Neuronal stem cell (in vitro differentiated cells): ENCODE measurements at regions not wholly inside any gene's neighbourhood (a gene's known extent, or its start where the extent isn't known, plus 50 kb on each side); places are given as distances from the start of the nearest gene placed in this dataset.
A peak's percentile ranks its signal among the peaks of the same experiment; 100 is the strongest.

Source experiments
- DNase-seq: peaks from one replicate; pipeline ENCODE4 v3.0.0-alpha.2; 2013; ENCODE audit warnings: low spot score
- H2AFZ ChIP-seq: one replicate; pipeline ENCODE4 v1.6.1; 2013; ENCODE audit warnings: mild to moderate bottlenecking, low read length, inconsistent platforms
- H2AK5ac ChIP-seq: 2 replicates; pipeline ENCODE4 v1.6.1; 2013; ENCODE audit warnings: low read depth, mild to moderate bottlenecking, inconsistent platforms, low read length, moderate library complexity, mixed read lengths
- H2BK120ac ChIP-seq: 2 replicates; pipeline ENCODE4 v1.6.1; 2013; ENCODE audit warnings: low read depth, mild to moderate bottlenecking, inconsistent platforms, low read length, moderate library complexity, mixed read lengths
- H2BK12ac ChIP-seq: one replicate; pipeline ENCODE4 v1.6.1; 2013; ENCODE audit warnings: low read length, inconsistent platforms
- H2BK15ac ChIP-seq: 2 replicates; pipeline ENCODE4 v1.6.1; 2013; ENCODE audit warnings: mild to moderate bottlenecking, low read length, inconsistent platforms, mixed read lengths
- H2BK5ac ChIP-seq: one replicate; pipeline ENCODE4 v1.6.1; 2013; ENCODE audit warnings: inconsistent platforms, mild to moderate bottlenecking, low read length, moderate library complexity
- H3K14ac ChIP-seq: one replicate; pipeline ENCODE4 v1.6.1; 2013; ENCODE audit warnings: low read length, inconsistent platforms
- H3K18ac ChIP-seq: 2 replicates; pipeline ENCODE4 v1.6.1; 2013; ENCODE audit warnings: low read length, inconsistent platforms
- H3K23ac ChIP-seq: 2 replicates; pipeline ENCODE4 v1.6.1; 2013; ENCODE audit warnings: low read depth, mild to moderate bottlenecking, mixed read lengths, low read length, inconsistent platforms; ENCODE audit not compliant: poor library complexity
- H3K27ac ChIP-seq: replicated peaks from 3 replicates; pipeline ENCODE4 v1.5.1; 2013; ENCODE audit warnings: low read length, inconsistent platforms
- H3K27me3 ChIP-seq, 3 experiments: 2 replicates each; pipeline ENCODE4 v1.6.1; 2013; ENCODE audit warnings: low read length in 3 of 3, mild to moderate bottlenecking in 2 of 3, inconsistent platforms in 1 of 3, low read depth in 1 of 3, mixed read lengths in 1 of 3, moderate library complexity in 1 of 3; ENCODE audit not compliant: control insufficient read depth in 3 of 3, insufficient read depth in 3 of 3
- H3K36me3 ChIP-seq, 2 donors: replicated peaks in 1 of 2; 2 replicates each; pipeline ENCODE4 v1.6.1; 2013; ENCODE audit warnings: low read length in 2 of 2; ENCODE audit not compliant: control insufficient read depth in 2 of 2, insufficient read depth in 2 of 2
- H3K4ac ChIP-seq: 2 replicates; pipeline ENCODE4 v1.6.1; 2013; ENCODE audit warnings: inconsistent platforms, mild to moderate bottlenecking, low read length, moderate library complexity
- H3K4me1 ChIP-seq, 2 donors: 1 replicate in 1 of 2; 2 replicates in 1 of 2; pipeline ENCODE4 v1.6.1; 2013; ENCODE audit warnings: low read length in 2 of 2, low read depth in 1 of 2; ENCODE audit not compliant: control insufficient read depth in 2 of 2, insufficient read depth in 1 of 2
- H3K4me2 ChIP-seq: one replicate; pipeline ENCODE4 v1.6.1; 2013; ENCODE audit warnings: mild to moderate bottlenecking, low read length, inconsistent platforms; ENCODE audit not compliant: insufficient read depth, poor library complexity, severe bottlenecking
- H3K4me3 ChIP-seq, 2 donors: 2 replicates each; pipeline ENCODE4 v1.5.1; 2013; ENCODE audit warnings: low read length in 2 of 2, mild to moderate bottlenecking in 2 of 2, inconsistent platforms in 1 of 2, moderate library complexity in 1 of 2
- H3K79me1 ChIP-seq: one replicate; pipeline ENCODE4 v1.6.1; 2013; ENCODE audit warnings: low read depth, mild to moderate bottlenecking, inconsistent platforms, low read length, moderate library complexity
- H3K9ac ChIP-seq: one replicate; pipeline ENCODE4 v1.6.1; 2013; ENCODE audit warnings: mild to moderate bottlenecking, low read depth, low read length, inconsistent platforms; ENCODE audit not compliant: poor library complexity
- H3K9me3 ChIP-seq, 2 donors: replicated peaks in 1 of 2; 2 replicates each; pipeline versions ENCODE3 to v1.6.1; 2013; ENCODE audit warnings: low read length in 2 of 2, mild to moderate bottlenecking in 2 of 2, inconsistent platforms in 1 of 2, low read depth in 1 of 2, mixed read lengths in 1 of 2, moderate library complexity in 1 of 2; ENCODE audit not compliant: control insufficient read depth in 2 of 2, insufficient read depth in 1 of 2
- H4K8ac ChIP-seq: one replicate; pipeline ENCODE4 v1.6.1; 2013; ENCODE audit warnings: low read depth, mild to moderate bottlenecking, inconsistent platforms, low read length, moderate library complexity
- H4K91ac ChIP-seq: one replicate; pipeline ENCODE4 v1.6.1; 2013; ENCODE audit warnings: low read length, low read depth, mild to moderate bottlenecking, inconsistent platforms; ENCODE audit not compliant: poor library complexity
- WGBS, 2 donors: extraction: QIAGEN DNeasy Blood & Tissue Kit; methylation state at CpG; one replicate each; pipeline ENCODE4 v1.1.7; 2013; ENCODE audit warnings: missing lambda C conversion rate in 2 of 2, mixed read lengths in 1 of 2; ENCODE audit not compliant: insufficient read length in 2 of 2, insufficient replicate concordance in 1 of 2; ENCODE audit errors: extremely low coverage in 2 of 2; 5-methylcytosine and 5-hydroxymethylcytosine counted together

GRCh38 chr7:65250216-65250615 lies 123.4 kb upstream of the ZNF92 start:
- Histone ChIP-seq H2BK120ac (no peak overlapping the region), H3K9ac (no peak overlapping the region), H3K4me1 (peaks cover 0 to 4% of the 10 kb centered on the region in 2 donors), H3K4me3 (no peak overlapping the region), H3K18ac (no peak overlapping the region), H3K4ac (no peak overlapping the region), H3K36me3 (no peaks in the 10 kb centered on the region), H3K23ac (no peak overlapping the region), H3K27ac (no peak overlapping the region), H2BK15ac (no peak overlapping the region), H3K14ac (no peak overlapping the region), H4K8ac (no peak overlapping the region), H2BK5ac (no peak overlapping the region), H3K9me3 (no peaks in the 10 kb centered on the region), H2AFZ (no peak overlapping the region), H2BK12ac (no peak overlapping the region), H3K79me1 (no peaks in the 10 kb centered on the region), H4K91ac (no peak overlapping the region), H3K4me2 (no peak overlapping the region), H2AK5ac (peak overlapping the region; percentile 63), H3K27me3 (no peaks in the 10 kb centered on the region)
- no peak for DNase-seq
- no CpG with 5 or more reads among the region's 3 CpGs for WGBS, 2 donors

DNA sequence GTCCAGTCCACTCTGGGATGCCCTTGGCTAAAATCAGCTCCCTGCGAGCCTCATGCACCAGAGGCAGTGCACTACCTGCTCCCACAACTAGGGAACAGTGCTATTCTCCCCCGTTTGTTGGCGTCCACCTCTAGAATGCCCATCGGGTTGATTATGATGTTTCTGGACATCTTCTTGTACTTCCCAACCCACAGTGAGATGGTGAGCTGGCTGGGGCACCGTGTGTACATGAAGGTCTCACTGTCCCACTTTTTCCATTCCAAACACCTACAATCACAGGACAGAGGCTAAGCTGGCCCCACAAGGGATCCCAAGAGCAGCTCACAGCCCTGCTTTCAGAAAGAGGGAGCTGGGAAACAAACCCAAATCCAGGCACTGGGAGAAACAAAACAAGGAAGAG lies 126.2 kb upstream of the ZNF92 start:
- H4K91ac ChIP-seq: no peak overlapping the region
- H2BK120ac ChIP-seq: no peak overlapping the region
- no peak overlapping the region for H4K8ac ChIP-seq
- H3K9ac ChIP-seq: no peak overlapping the region
- no peak overlapping the region for H3K18ac ChIP-seq
- no CpG with 5 or more reads among the region's 5 CpGs for WGBS, 2 donors
- H3K4ac ChIP-seq: no peak overlapping the region
- no peak overlapping the region for H2BK12ac ChIP-seq
- H3K14ac ChIP-seq: no peak overlapping the region
- no peak overlapping the region for H3K4me3 ChIP-seq
- no peak overlapping the region for H3K23ac ChIP-seq
- H2AFZ ChIP-seq: no peak overlapping the region
- H2AK5ac ChIP-seq: no peak overlapping the region
- H3K27ac ChIP-seq: no peak overlapping the region
- H3K4me1 ChIP-seq: peaks cover 0 to 4% of the 10 kb centered on the region in 2 donors
- no peak overlapping the region for H2BK5ac ChIP-seq
- H3K9me3 ChIP-seq: no peaks in the 10 kb centered on the region
- H3K27me3 ChIP-seq: no peaks in the 10 kb centered on the region
- H3K36me3 ChIP-seq: no peaks in the 10 kb centered on the region
- no peaks in the 10 kb centered on the region for H3K79me1 ChIP-seq
- H2BK15ac ChIP-seq: no peak overlapping the region
- DNase-seq: no peak
- H3K4me2 ChIP-seq: no peak overlapping the region

- Histone ChIP-seq H3K4ac (no peak overlapping the region), H3K36me3 (no peaks in the 10 kb centered on the region), H3K14ac (peak overlapping the region; percentile 56), H3K4me3 (peak overlapping the region; percentile 52 to 80), H2BK12ac (peak overlapping the region; percentile 41), H2BK120ac (no peak overlapping the region), H4K91ac (no peak overlapping the region), H3K18ac (peak overlapping the region; percentile 93), H3K9me3 (peaks cover 1 to 3% of the 10 kb centered on the region in 2 donors), H2AFZ (peak overlapping the region; percentile 99), H3K27me3 (peaks cover 0 to 10% (median 3%) of the 10 kb centered on the region in 3 experiments), H3K4me2 (peak overlapping the region; percentile 80), H2BK15ac (peak overlapping the region; percentile 85), H4K8ac (peak overlapping the region; percentile 72), H3K79me1 (no peaks in the 10 kb centered on the region), H3K9ac (peak overlapping the region; percentile 88), H3K27ac (no peak overlapping the region), H3K23ac (peak overlapping the region; percentile 87), H3K4me1 (peaks cover 0 to 3% of the 10 kb centered on the region in 2 donors), H2BK5ac (peak overlapping the region; percentile 53), H2AK5ac (no peak overlapping the region)
- peak; percentile 64 for DNase-seq
- no CpG with 5 or more reads among the region's 52 CpGs for WGBS, 2 donors
Observed at GRCh38 chr7:65239707-65240352, 133.8 kb upstream of the ZNF92 start.

GRCh38 chr7:65239324-65239706 lies 134.3 kb upstream of the ZNF92 start:
- Histone ChIP-seq H3K79me1 (no peaks in the 10 kb centered on the region), H3K27ac (no peak overlapping the region), H2BK12ac (peak overlapping the region; percentile 41), H2AFZ (peak overlapping the region; percentile 99), H2BK15ac (no peak overlapping the region), H2AK5ac (peak overlapping the region; percentile 66), H3K23ac (peak overlapping the region; percentile 87), H3K4me1 (peaks cover 0 to 3% of the 10 kb centered on the region in 2 donors), H3K14ac (peak overlapping the region; percentile 56), H3K9ac (no peak overlapping the region), H4K91ac (no peak overlapping the region), H3K36me3 (no peaks in the 10 kb centered on the region), H3K18ac (peak overlapping the region; percentile 76), H3K4me2 (peak overlapping the region; percentile 80), H2BK120ac (no peak overlapping the region), H3K27me3 (peaks cover 0 to 10% (median 3%) of the 10 kb centered on the region in 3 experiments), H3K9me3 (peaks cover 1 to 3% of the 10 kb centered on the region in 2 donors), H2BK5ac (peak overlapping the region; percentile 53), H3K4ac (no peak overlapping the region), H3K4me3 (peak overlapping the region; percentile 52 to 67), H4K8ac (peak overlapping the region; percentile 72)
- WGBS, 2 donors: no CpG with 5 or more reads among the region's 20 CpGs
- DNase-seq: no peak
